ENCODE measurements at regions not wholly inside any gene's neighbourhood (a gene's known extent, or its start where the extent isn't known, plus 50 kb on each side); places are given as distances from the start of the nearest gene placed in this dataset.

DNA sequence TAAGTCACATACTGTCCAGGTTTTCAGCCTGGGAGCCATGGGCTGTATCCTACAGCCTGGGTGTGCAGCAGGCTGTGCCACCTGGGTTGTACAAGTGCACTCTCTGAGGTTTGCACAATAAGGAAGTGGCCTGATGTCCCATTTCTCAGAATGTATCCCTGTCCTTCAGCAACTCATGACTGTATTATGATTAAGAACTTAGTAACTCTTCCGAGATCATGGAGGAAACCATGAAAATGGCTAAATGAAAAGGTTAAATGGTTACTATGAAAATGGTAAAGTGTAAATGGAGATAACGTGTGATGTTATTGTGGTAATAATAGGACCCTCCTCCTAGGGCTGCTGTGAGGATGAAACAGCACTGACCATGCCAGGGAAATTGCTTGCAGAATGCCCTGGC is 227.6 kb downstream of the ANKRD60 start:
- DNase-seq: no peak

DNA sequence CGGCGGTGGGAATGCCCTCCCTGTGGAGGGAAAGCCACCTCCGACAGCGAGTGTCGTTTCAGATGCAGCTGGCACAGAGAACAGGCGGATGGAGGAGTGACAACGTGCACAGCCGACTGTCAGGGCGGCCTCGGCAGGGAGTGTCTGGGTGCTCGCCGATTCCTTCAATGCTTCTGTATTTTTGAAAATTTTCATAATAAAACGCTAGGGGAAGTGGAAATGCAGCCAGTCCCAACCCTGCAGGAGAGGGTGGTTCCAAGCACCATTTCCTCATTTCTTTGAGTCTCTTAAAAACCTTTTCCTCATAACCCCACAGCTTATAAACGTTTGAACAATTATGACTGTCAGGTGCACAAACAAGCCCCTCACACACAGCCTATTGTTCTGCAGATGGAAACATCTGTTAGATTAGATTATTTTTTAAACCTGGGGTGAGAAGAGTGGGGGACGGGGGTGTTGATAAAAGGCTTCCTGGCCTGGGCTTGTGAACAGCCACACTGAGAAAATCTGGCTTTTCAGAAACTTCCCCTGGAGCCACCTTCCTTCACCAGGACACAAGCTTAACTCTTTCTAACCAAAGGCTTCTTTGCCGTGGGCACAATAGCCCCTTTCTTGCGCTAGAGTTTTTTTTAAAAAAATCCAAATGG is 228.9 kb downstream of the ANKRD60 start:
- no peak for DNase-seq

DNA sequence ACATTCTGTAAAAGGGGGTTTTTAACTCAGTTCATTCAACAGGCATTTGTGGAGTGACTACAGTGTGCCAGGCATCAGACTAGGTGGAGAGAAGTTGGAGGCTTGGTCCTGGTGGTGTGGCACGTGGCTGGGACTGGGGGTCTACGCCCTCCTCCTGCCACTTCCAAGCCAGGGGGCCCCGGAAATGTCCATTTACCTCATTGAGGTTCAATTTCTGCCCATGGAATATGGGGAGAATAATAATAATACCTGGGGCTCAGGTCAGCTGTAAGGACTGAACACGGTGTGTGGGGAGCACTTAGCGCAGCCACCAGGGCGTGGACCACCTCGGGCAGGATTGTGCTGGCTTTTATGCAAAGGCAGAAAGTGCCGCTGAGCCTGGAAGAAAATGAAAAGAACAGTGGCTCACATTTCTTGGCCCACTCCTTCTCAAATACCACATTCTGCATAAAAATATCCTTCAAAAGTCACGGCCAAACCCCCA is 229.4 kb downstream of the ANKRD60 start:
- DNase-seq: no peak

DNA sequence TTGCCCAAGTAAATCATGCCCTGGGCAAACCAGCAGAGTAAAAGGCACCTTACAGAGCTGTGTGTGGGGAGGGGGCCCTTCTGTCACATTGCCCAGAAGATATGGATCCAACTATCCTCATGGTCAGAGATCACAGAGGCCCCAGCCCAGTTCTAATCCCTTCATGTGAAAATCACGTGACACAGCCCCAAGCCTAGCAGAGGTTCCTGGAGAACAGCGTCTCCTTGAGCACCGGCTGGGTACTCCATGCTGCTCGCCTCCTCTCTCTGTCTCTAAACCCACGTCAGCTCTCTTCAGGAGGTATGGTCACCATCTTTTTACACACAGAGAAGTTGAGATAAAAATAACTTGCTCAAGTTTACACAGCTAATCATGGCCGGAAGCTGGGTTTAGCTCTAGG is 230.2 kb downstream of the ANKRD60 start:
- no peak for DNase-seq

DNA sequence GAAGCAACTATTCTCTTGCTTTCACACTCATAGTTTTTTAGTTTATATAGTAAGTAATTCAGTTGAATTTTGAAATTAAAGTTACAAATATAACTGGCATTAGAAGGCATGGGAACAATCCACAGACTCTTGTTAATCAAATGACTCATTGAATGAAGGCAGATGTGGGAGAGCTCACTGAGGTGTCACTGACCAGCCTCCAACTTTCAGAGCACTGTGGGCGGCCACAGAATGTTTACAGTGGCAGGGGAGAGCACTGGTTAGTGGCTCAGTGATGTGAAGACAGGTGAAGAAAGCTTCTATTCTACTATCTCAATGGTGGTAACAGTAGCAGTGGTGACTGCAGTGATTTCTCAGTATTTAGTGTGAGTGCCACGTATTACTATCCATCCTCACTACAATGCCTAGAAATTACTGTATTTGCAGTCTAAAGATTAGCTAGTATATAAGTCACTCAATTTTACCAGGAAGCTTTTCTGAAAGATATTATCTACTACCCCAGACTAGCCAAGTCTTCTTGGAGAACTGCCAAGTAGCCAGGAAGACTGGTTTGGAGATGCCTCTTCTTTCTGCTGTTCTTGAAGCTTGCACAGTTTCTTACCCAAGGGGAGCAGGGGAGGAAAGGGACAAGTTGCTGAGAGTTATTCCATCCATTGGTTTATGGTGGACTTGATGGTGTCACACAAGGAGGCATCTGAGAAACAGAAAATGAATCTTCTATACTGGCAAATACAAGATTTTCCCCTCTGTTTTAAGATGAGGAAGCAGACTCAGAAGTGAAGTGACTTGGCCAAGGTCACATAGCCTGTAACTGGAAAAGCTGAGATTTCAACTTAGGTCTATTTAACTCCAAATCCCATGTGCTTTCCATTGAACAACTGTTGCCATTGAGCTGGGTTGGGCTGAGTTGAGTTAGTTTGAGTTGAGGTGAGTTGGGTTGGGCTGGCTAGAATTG is 231.2 kb downstream of the ANKRD60 start:
- DNase-seq: no peak

DNA sequence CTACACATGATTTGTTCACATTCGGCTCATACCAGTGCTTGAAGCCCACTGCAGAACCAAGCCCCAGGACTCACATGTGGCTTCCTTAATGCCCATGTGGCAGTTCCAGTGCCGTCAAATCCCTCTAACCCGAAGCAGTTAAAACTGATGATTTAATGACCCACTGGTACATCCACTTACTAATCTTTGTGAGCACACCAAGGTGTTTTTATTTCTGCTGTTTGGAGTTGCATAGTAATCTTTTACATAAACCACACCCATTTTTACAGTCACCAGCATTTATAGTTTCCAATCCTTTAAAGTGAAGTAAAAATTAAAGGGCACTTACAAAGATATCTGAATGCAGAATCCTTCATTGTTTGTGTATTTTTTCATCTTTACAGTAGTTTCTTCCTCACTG is 232.0 kb downstream of the ANKRD60 start:
- no peak for DNase-seq

DNA sequence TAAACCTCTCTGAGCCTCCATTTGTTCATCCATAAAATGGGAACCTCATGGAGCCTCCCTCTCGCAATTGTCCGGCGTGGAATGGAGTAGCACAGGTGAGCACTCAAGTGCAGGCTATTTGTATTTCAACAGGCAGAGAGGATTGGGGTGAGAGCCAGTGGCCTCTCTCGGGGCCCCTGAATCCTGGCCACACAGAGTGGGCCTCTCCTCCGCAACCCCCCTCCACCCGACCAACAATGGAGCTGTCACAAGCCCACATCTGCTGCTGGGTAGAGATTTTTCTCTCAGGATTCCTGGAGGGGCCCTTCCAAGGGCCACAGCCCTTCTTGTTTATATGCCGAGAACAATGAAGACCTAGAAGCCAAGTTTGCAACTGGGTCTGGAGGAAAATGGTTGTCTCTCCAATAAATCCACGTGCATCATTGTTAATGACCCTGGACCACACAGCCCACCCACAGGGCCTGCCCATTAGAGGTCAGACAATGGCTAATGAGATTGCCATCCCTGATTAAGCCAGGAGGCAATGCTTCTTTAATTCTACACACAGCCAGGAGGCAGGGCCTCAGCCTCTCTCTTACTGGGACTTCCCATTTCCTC is 233.0 kb downstream of the ANKRD60 start:
- DNase-seq: no peak

DNA sequence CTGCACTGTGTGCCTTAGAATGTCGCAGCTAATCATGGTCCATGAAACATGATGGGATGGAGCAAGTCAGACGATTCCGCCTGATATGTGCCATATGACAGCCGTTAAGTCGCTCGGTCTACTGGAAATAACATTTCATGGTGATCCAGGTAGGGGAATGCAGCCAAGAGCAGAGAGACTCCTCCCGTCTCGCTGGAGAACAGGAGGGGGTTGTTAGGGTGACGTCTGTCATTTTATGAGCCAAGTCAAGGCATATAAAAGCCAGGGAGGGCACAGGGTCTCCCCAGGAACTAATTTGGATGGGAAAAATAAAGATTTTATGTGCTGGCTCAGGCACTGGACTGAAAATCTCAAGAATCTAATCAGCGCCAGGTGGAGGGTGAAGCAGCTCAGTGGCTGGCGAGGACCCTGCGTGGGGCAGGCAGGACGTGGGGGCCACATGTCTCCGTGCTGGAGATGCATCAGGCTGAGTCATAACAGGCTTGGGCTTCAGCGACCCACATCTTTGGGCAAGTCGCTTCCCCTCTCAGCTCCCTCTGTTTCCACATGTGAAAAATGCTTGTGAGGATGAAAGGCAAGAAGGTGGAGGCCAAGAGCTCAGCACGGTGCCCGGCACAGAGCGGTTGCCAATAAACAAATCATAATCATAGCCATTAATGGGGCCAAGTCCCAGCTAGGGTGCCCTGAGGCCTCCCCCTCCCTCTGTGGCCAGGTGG is 234.6 kb downstream of the ANKRD60 start:
- no peak for DNase-seq

DNA sequence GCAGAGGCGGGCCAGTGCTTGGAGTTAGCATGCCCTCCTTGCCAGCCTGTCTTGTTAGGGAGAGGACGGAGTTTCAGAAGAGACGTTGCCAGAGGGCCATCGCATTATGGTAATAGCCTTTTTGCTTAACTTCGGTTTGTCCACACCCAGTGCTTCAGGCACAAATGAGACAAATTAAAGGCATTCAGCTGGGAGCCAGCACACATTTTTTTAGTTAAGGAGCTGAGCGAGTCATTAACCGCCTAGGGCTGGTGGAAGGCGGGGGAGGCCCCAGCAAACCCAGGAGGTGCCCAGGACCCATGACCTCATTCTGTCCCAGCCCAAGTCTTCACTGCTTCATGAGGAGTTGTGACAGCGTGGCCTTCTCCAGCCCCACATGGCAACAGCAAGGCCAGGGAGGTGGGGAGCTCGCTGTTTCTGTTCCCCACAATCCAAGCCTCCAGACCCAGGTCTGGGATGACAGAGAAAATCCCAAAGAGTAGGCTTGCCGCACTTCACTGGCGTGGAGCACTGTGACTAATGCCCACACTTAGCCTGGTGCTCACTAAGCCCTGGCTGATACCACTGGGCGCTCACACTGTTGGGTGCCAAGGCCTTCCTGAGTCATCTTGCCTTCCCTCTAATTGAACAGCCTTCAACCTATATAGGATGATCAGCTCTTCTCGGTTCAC is 237.1 kb downstream of the ANKRD60 start:
- peak; percentile 71 for DNase-seq

DNA sequence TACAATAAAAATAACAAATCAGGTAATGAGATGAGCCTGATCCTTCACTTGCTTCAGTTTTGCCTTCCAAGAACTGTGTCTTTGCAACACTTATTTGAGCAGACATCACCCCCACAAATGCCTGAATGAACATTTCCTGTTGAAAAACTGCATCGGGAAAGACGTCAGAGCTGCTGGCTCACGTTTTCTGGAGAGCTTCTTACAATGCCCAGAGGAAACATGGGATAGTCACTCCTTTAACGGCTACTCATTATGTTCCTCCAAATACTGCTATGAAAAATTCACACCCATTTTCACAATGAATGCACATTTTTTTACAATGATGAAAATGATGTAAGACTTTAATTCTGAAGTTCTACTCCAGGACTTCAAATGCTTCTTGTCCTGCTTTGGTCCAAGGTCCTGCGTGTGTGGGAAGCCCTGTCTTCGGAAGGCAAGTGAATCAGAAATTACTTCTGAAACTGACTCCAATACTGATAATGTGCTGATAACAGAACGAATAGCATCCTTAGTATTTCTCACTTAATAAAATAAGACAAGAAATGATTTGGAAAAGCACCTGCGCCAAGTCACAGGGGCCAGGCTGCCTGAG is 238.0 kb downstream of the ANKRD60 start:
- DNase-seq: no peak

DNA sequence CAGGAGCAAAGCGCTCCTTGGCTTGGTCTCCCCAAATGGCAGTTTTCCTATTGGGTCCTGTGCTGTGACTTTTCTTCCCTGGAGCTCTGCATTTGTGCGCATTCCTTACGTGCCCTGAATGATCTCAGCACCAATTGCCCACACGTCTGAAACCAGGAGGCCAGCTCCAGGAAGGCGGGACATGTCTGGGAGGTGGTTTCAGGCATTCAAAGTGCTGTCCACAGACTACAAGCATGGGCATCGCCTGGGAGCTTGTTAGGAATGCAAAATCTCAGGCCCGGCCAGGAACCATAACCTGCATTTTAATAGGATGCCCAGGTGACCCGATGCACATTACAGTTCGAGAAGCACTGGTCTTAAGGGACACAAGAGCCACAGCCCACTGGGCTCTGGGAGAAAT is 239.6 kb downstream of the ANKRD60 start:
- no peak for DNase-seq

DNA sequence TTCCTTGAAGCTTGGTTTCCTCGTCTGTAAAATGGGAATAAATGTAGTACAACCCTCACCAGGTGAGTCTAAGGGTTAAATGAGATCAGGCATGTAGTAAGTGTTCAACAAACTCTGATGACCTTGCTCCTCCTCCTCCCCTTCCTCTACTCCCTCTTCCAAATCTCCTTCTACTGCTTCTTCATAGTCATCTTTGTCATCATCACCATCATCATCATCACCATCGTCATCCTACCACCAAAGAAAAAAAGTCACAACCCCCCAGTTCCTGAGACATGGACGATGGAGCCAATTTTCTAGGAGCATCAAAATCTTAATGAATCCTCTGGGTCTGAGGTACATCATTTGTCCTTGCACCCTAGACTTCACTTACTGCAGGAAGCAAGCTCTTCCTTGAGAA is 240.0 kb downstream of the ANKRD60 start:
- DNase-seq: no peak

DNA sequence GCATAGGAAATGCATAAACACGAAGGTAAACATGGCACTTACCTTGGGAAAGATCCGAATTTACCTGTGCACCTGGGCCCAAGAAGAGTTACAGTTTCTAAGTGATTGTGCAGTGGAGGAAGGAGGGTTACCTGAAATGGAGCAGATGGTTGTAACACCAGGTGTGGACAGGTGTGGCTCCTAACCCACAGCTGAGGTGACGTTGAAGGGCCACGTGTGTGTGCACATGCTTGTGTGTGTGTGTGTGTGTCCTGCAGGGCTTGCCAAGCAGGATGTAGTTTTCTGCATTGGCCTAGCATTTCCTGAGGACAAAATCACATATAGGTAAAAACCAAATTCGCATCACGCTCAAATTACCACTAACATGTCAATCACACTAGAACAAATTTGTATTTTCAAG is 240.8 kb downstream of the ANKRD60 start:
- no peak for DNase-seq

DNA sequence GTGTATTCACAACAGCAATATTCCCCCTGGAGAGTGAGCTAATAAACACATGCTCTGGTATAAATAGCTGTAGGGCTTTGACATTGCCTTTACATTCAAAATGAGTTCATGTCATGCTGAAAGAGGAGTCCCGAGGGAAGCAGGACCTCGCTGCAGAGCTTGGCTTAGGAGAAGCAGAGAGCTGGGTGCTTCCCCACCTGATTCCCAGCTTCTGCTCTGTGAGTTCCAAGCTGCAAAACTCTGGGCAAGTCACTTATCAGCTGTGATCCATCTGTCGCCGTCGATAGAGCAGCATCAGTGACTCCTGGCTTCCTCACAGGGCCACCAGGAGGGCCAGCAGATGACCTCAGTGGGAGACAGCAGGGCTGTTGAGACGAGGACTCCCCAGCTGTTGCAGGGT is 241.8 kb downstream of the ANKRD60 start:
- DNase-seq: no peak

DNA sequence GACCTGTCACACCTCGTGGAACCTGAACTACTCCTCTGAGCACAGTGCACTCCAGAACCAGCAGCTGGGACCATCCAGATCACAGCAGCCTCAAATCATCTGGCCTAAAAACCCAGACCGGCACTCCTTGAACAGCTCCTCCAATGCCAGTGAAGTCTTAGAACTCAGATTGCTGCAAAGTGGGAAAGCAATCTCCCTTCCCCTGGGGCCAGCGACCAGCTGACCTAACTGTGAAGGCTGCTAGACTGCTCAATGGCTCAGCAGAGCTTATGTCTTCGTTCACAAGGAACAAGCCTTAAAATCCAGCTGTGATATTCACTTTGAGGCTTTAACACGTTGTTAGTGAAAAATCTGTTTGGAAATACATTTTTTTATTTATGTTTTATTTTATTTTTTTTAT is 243.2 kb downstream of the ANKRD60 start:
- DNase-seq: no peak

DNA sequence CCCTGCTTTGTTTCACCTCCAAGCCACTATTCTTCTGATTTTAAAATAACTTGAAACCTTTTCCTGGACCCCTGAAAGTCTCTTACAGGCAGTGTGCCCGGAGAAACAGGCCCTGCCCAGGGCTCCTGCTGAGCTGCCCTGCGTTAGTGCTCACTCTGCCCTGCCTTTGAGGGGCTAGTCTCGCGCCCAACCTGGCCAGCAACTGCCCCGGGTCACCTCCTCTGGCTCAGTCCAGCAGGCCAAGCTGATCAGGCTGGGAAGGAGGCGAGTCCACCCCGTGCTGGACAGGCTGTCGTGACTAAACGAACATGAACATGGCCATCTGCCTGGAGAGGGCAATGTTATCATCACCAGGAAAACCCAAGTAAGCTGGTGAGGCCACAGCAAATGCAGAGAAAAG is 245.4 kb downstream of the ANKRD60 start:
- DNase-seq: no peak

DNA sequence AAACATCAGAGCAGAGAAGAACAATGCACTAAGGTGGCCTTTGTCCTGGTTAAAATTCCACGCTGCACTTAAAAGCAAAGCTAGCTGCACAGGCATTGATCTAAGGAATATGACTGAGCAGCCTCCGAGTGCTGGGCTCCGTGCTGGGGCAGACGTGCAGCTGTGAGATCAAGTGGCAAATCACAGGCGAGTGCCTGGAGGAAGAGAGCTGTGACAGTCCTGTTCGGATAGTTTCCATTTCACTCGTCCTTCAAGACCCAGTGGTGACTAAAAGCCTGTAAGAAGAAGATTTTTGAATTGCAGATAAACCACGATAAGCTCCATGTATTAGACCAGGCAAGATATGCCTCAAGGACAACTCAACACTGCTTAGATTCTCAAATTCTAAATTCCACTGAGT is 247.9 kb downstream of the ANKRD60 start:
- no peak for DNase-seq

DNA sequence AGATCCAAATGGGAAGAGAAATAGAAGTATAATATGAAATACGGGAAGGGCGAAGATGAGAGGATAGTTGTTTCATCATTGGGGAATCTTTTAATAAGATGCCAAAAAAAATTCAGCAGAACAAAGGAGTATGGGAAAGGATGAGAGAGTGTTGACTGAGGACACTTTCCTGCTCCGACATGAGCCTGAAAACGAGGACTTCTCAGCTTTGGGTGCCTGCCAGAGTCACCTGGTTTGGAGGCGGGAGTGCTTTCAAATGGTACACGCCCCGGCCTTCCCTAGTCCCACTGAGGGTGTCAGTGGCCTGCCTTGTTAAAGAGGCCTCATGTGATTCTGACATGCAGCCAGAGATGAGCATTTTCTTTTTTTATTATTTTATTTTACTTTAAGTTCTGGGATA is 250.9 kb downstream of the ANKRD60 start:
- DNase-seq: no peak

DNA sequence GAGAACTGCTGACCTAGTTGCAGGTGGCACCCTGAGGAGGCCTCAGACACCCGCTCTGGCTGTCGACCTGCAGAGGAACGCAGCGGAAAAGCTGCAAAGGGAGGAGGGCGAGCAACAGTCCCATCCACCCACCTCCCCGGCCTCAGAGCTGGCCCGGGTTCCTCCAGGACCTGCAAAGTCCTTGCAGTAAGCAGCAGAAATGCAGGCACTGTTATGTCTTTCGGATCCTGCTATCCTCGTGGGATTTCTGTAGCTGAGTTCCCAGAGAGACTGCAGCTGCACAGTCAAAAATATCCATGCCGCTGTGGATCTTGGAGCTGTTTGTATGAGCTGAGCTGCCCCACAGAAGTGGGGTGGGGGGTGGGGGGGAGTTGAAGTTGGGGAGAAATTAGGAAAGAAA is 251.3 kb downstream of the ANKRD60 start:
- no peak for DNase-seq

DNA sequence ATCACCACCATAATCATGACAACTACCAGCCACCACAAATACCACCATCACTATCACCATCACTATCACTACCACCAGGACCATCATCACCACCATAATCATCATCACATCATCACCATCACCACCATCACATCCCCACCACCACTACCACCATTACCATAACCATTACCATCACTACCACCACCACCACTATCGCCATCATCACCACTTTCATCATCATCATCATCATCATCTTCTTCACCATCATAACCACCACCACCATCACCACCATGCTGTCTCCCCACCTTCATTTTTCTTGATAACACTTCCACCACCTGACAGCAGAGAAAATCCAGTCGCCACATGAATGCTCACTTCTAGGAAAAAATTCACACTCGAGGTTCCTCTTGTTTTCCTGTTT is 253.6 kb downstream of the ANKRD60 start:
- DNase-seq: no peak

DNA sequence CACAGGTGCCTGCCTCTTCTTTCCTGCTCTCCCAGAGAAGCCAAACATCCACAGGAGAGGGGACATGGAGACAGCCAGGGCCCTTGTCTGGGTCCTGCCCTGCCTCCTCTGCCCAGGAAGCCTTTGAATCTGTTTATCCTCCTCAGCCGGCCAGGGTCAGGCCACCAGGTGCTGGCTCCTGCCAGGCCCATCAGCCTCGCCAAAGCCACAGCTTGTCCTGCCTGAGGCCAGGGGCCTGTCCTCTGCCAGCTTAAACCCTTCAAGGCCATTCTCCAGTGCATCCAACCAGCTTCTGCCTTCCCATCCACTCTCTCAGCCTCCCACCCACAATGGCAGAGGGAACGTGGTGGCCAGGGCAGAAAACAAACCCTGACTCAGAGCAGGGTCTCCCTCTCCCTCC is 254.6 kb downstream of the ANKRD60 start:
- DNase-seq: no peak

Measured in renal pelvis (tissue), 1 donor.